ENCODE measurements at regions not wholly inside any gene's neighbourhood (a gene's known extent, or its start where the extent isn't known, plus 50 kb on each side); places are given as distances from the start of the nearest gene placed in this dataset.

- no peak overlapping the region for H3K4me3 Mint-ChIP-seq
- no peaks in the 10 kb centered on the region for H3K9me3 Mint-ChIP-seq (ENCODE audit: low read depth)
- H3K27ac Mint-ChIP-seq: no peak overlapping the region
These were observed 92.6 kb downstream of the CMPK2 start for GRCh38 chr2:6773007-6773693.

GRCh38 chr2:6773694-6774044 is 92.0 kb downstream of the CMPK2 start:
- H3K27ac Mint-ChIP-seq: no peak overlapping the region
- H3K4me3 Mint-ChIP-seq: no peak overlapping the region
- peaks cover 16% of the 10 kb centered on the region for H3K27me3 Mint-ChIP-seq
- H3K9me3 Mint-ChIP-seq (ENCODE audit: low read depth): no peaks in the 10 kb centered on the region
- H3K36me3 Mint-ChIP-seq: no peaks in the 10 kb centered on the region
- peaks cover 9% of the 10 kb centered on the region for H3K4me1 Mint-ChIP-seq (ENCODE audit: low read depth)

More at GRCh38 chr2:6773007-6773693, 92.6 kb downstream of the CMPK2 start:
- no peaks in the 10 kb centered on the region for H3K36me3 Mint-ChIP-seq
- peaks cover 16% of the 10 kb centered on the region for H3K27me3 Mint-ChIP-seq
- peaks cover 9% of the 10 kb centered on the region for H3K4me1 Mint-ChIP-seq (ENCODE audit: low read depth)

DNA sequence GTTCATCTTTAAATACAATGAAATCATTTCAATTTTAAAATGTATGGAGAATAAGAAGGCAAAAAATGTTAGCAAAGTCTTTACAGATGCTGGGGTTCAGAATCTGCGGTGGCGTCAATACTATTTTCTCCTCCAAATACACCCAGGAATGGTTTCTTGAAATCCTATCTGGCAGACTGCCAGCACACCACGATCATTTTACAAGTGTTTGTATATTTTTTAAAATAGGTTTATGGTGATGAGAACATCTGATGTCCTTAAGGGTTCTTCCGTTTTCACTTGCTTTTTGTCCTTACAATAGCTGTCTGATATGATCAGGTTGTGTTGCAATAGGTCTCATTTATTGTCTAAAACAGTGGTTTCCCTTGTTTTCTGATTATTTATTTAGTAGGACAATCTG is 89.6 kb downstream of the CMPK2 start:
- no peaks in the 10 kb centered on the region for H3K9me3 Mint-ChIP-seq (ENCODE audit: low read depth)

GRCh38 chr2:6777626-6778025 is 88.1 kb downstream of the CMPK2 start:
- no peak overlapping the region for H3K27ac Mint-ChIP-seq
- peaks cover 14% of the 10 kb centered on the region for H3K27me3 Mint-ChIP-seq
- H3K9me3 Mint-ChIP-seq (ENCODE audit: low read depth): no peaks in the 10 kb centered on the region
- H3K4me3 Mint-ChIP-seq: no peak overlapping the region
- H3K36me3 Mint-ChIP-seq: no peaks in the 10 kb centered on the region
- H3K4me1 Mint-ChIP-seq (ENCODE audit: low read depth): peaks cover 16% of the 10 kb centered on the region

More for the DNA sequence above, 89.6 kb downstream of the CMPK2 start:
- Mint-ChIP-seq H3K27me3 (peaks cover 16% of the 10 kb centered on the region), H3K4me1 (ENCODE audit: low read depth) (peaks cover 13% of the 10 kb centered on the region), H3K27ac (no peak overlapping the region), H3K36me3 (no peaks in the 10 kb centered on the region), H3K4me3 (no peak overlapping the region)

- peak overlapping the region; percentile 25 for H3K4me3 Mint-ChIP-seq
These were observed 84.9 kb downstream of the CMPK2 start for GRCh38 chr2:6780765-6781274.

DNA sequence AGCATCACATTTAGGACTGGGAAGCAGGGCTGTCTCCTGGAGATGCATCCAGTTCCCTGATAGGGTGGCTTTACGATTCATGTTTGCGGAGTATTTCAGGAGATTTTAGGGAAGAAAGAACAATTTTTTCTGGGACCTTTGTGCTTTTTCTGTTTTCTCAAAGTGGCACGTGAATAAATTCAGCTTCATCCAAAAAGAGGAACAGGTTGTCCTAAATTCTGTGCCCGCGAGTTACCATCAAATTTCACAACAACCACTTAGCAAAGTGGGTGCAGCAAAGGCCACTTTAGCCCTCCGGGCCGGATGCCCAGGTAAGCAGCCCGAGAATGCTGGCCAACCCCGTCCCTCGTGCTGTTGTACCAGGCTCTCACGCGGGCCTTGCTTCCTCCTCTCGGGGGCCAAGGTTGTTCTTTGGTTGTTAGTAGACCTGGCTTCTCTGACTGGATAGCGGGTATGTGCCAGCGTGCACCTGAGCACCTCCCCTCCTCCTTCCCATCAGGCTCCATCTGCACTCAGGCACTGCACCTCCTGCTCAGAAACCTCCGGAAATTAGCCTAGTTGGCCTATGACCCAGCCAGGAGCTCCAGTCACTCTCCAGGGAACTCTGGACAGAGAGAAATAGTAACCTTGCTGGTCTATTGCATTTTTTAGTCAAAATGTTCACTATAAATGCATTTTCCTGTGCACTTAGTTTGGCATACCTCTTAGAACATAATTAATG is 83.0 kb downstream of the CMPK2 start:
- H3K9me3 Mint-ChIP-seq (ENCODE audit: low read depth): no peaks in the 10 kb centered on the region
- H3K36me3 Mint-ChIP-seq: no peaks in the 10 kb centered on the region
- no peak overlapping the region for H3K4me3 Mint-ChIP-seq
- peaks cover 7% of the 10 kb centered on the region for H3K4me1 Mint-ChIP-seq (ENCODE audit: low read depth)
- no peaks in the 10 kb centered on the region for H3K27me3 Mint-ChIP-seq
- H3K27ac Mint-ChIP-seq: no peak overlapping the region

More at GRCh38 chr2:6780765-6781274, 84.9 kb downstream of the CMPK2 start:
- no peaks in the 10 kb centered on the region for H3K27me3 Mint-ChIP-seq
- no peaks in the 10 kb centered on the region for H3K36me3 Mint-ChIP-seq
- H3K4me1 Mint-ChIP-seq (ENCODE audit: low read depth): peaks cover 7% of the 10 kb centered on the region
- peak overlapping the region; percentile 8 for H3K27ac Mint-ChIP-seq
- no peaks in the 10 kb centered on the region for H3K9me3 Mint-ChIP-seq (ENCODE audit: low read depth)

GRCh38 chr2:6783238-6783614 is 82.5 kb downstream of the CMPK2 start:
- Mint-ChIP-seq H3K27me3 (peaks cover 2% of the 10 kb centered on the region), H3K4me1 (ENCODE audit: low read depth) (peaks cover 7% of the 10 kb centered on the region), H3K9me3 (ENCODE audit: low read depth) (no peaks in the 10 kb centered on the region), H3K4me3 (no peak overlapping the region), H3K27ac (no peak overlapping the region), H3K36me3 (no peaks in the 10 kb centered on the region)

DNA sequence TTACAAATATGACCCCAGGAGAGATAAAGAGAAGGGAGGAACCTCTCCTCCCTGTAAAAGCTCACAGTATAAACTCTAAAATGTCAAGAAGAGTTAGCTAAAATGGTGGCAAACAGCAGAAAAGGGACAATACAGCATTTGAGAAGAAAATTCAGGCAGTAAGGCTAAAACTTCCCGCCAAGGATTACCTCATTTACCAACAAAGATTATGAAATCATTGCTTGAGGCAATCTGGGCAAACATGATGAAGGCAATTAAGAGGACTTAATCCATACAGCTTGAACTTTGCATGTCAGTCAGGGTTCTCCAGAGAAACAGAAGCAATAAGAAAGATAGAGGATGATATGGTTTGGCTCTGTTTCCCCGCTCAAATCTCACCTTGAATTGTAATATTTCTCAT is 81.4 kb downstream of the CMPK2 start:
- no peak overlapping the region for H3K4me3 Mint-ChIP-seq
- H3K9me3 Mint-ChIP-seq (ENCODE audit: low read depth): no peaks in the 10 kb centered on the region
- H3K27me3 Mint-ChIP-seq: peaks cover 2% of the 10 kb centered on the region
- H3K36me3 Mint-ChIP-seq: no peaks in the 10 kb centered on the region
- H3K4me1 Mint-ChIP-seq (ENCODE audit: low read depth): peaks cover 7% of the 10 kb centered on the region
- no peak overlapping the region for H3K27ac Mint-ChIP-seq

GRCh38 chr2:6785493-6785892 is 80.2 kb downstream of the CMPK2 start:
- Mint-ChIP-seq H3K36me3 (no peaks in the 10 kb centered on the region), H3K27ac (no peak overlapping the region), H3K27me3 (peaks cover 2% of the 10 kb centered on the region), H3K9me3 (ENCODE audit: low read depth) (no peaks in the 10 kb centered on the region), H3K4me3 (no peak overlapping the region), H3K4me1 (ENCODE audit: low read depth) (peaks cover 7% of the 10 kb centered on the region)

- H3K27ac Mint-ChIP-seq: no peak overlapping the region
These were observed 78.3 kb downstream of the CMPK2 start for GRCh38 chr2:6787376-6787775.

GRCh38 chr2:6788614-6789013 is 77.1 kb downstream of the CMPK2 start:
- Mint-ChIP-seq H3K4me1 (ENCODE audit: low read depth) (no peaks in the 10 kb centered on the region), H3K27me3 (peaks cover 2% of the 10 kb centered on the region), H3K27ac (no peak overlapping the region), H3K4me3 (no peak overlapping the region), H3K36me3 (no peaks in the 10 kb centered on the region), H3K9me3 (ENCODE audit: low read depth) (no peaks in the 10 kb centered on the region)

More at GRCh38 chr2:6787376-6787775, 78.3 kb downstream of the CMPK2 start:
- Mint-ChIP-seq H3K27me3 (peaks cover 2% of the 10 kb centered on the region), H3K36me3 (no peaks in the 10 kb centered on the region), H3K4me1 (ENCODE audit: low read depth) (no peaks in the 10 kb centered on the region), H3K9me3 (ENCODE audit: low read depth) (no peaks in the 10 kb centered on the region), H3K4me3 (no peak overlapping the region)

DNA sequence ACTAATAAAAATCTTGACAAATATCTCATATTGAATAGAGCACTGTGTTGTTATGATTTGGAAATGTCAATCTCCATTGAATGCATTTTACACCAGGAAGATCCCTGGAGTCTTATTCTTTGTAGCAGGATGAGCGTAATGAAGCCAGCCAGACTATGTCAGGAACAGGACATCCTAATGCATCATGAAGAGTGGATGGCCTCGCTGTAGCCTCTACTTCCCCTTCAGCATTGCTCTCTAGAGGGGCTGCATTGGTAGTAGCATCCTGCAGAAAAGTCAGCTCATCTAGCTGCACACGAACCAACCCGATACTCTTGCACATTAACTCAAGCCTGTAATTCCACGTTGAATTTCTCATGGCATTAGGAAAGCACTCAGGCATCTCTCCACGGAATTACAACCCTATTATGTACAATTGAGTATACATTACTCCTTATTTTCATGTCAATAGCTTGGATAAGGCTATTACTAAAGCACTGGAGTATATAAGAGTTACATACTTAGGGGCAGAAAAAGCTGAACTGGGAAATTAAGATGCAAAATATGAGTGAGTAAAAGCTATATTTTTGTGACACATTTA is 76.1 kb downstream of the CMPK2 start:
- no peaks in the 10 kb centered on the region for H3K9me3 Mint-ChIP-seq (ENCODE audit: low read depth)
- H3K4me1 Mint-ChIP-seq (ENCODE audit: low read depth): no peaks in the 10 kb centered on the region
- no peak overlapping the region for H3K27ac Mint-ChIP-seq
- peaks cover 2% of the 10 kb centered on the region for H3K27me3 Mint-ChIP-seq
- no peaks in the 10 kb centered on the region for H3K36me3 Mint-ChIP-seq
- no peak overlapping the region for H3K4me3 Mint-ChIP-seq

GRCh38 chr2:6791682-6792081 is 74.0 kb downstream of the CMPK2 start:
- Mint-ChIP-seq H3K9me3 (ENCODE audit: low read depth) (no peaks in the 10 kb centered on the region), H3K27me3 (peaks cover 2% of the 10 kb centered on the region), H3K36me3 (no peaks in the 10 kb centered on the region), H3K4me1 (ENCODE audit: low read depth) (no peaks in the 10 kb centered on the region), H3K27ac (no peak overlapping the region), H3K4me3 (no peak overlapping the region)

DNA sequence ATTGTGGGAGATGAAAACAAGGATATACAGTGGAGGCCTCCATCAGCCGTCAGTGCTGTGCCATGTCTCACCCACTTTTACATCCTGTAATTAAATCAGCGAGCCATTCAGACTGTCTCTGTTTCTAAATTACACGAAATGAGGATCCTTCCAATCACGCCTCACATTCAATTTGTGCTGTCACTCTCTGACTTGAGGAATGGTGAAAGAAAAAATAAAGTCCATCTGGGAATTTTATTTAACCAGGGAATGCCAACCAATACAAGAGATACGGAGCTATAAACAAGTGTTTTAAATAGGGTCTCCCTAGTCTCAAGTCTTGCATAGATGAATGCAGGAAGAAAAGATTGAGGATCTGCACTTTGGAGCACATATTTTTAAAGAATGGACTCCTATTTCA is 72.8 kb downstream of the CMPK2 start:
- no peaks in the 10 kb centered on the region for H3K4me1 Mint-ChIP-seq (ENCODE audit: low read depth)
- H3K36me3 Mint-ChIP-seq: no peaks in the 10 kb centered on the region
- no peak overlapping the region for H3K4me3 Mint-ChIP-seq
- H3K9me3 Mint-ChIP-seq (ENCODE audit: low read depth): no peaks in the 10 kb centered on the region
- H3K27ac Mint-ChIP-seq: no peak overlapping the region
- peaks cover 2% of the 10 kb centered on the region for H3K27me3 Mint-ChIP-seq

GRCh38 chr2:6793371-6793770 is 72.3 kb downstream of the CMPK2 start:
- no peaks in the 10 kb centered on the region for H3K4me1 Mint-ChIP-seq (ENCODE audit: low read depth)
- no peaks in the 10 kb centered on the region for H3K27me3 Mint-ChIP-seq
- H3K36me3 Mint-ChIP-seq: no peaks in the 10 kb centered on the region
- H3K9me3 Mint-ChIP-seq (ENCODE audit: low read depth): no peaks in the 10 kb centered on the region
- no peak overlapping the region for H3K27ac Mint-ChIP-seq
- H3K4me3 Mint-ChIP-seq: no peak overlapping the region

All from activated naive CD8-positive, alpha-beta T cell (primary cell).